Gastroesophageal sphincter (tissue), 3 donors: ENCODE measurements at regions not wholly inside any gene's neighbourhood (a gene's known extent, or its start where the extent isn't known, plus 50 kb on each side); places are given as distances from the start of the nearest gene placed in this dataset.

Experiments
- EP300 ChIP-seq: sonication (generic); formaldehyde crosslinking; IDR thresholded peaks from one replicate; pipeline ENCODE4 v1.6.1; 2017; ENCODE audit warnings: antibody characterized with exemption, mild to moderate bottlenecking
- POLR2A ChIP-seq, 2 donors: fragments of 450-650 bp; IDR thresholded peaks; one replicate each; pipeline ENCODE4 v1.6.1; 2017; ENCODE audit warnings: antibody characterized with exemption in 2 of 2, mild to moderate bottlenecking in 2 of 2, moderate library complexity in 1 of 2
- POLR2AphosphoS5 ChIP-seq: sonication (generic); formaldehyde crosslinking; IDR thresholded peaks from one replicate; pipeline ENCODE4 v1.6.1; 2017; ENCODE audit warnings: antibody characterized with exemption
- TF ChIP-seq, protein P1 (sequence below), 4 experiments: fragments of 200-600 bp in 2 of 4; fragments of 450-650 bp in 2 of 4; sonication (generic) in 1 of 4; IDR thresholded peaks; one replicate each; pipeline ENCODE4 v1.5.1; 2017 to 2019; ENCODE audit warnings: antibody characterized with exemption in 4 of 4, mild to moderate bottlenecking in 2 of 4, moderate library complexity in 2 of 4

DNA sequence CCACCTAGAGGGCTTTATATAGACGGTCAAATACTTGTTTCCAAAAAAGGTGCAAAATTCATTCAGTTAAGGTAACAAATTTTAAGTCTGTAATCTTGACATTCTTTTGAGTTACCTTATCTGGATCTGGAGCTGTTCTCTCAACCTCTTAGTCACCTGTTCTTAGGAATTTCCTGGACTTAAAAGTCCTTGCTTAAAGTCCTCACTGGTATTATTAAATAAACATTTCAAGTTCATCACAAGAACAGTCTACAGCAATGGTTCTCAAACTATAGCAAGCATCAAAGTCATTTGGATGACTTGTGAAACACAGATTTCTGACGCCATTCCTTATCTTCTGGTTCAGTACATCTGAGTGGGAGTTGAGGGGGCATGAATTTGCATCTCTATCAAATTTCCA, 122.9 kb upstream of the GOLIM4 start:
- TF ChIP-seq, protein P1, sequence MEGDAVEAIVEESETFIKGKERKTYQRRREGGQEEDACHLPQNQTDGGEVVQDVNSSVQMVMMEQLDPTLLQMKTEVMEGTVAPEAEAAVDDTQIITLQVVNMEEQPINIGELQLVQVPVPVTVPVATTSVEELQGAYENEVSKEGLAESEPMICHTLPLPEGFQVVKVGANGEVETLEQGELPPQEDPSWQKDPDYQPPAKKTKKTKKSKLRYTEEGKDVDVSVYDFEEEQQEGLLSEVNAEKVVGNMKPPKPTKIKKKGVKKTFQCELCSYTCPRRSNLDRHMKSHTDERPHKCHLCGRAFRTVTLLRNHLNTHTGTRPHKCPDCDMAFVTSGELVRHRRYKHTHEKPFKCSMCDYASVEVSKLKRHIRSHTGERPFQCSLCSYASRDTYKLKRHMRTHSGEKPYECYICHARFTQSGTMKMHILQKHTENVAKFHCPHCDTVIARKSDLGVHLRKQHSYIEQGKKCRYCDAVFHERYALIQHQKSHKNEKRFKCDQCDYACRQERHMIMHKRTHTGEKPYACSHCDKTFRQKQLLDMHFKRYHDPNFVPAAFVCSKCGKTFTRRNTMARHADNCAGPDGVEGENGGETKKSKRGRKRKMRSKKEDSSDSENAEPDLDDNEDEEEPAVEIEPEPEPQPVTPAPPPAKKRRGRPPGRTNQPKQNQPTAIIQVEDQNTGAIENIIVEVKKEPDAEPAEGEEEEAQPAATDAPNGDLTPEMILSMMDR (IDR thresholded peaks at IDR 0.05), result no peak
- TF ChIP-seq POLR2A (IDR thresholded peaks at IDR 0.05) (no peak), POLR2AphosphoS5 (no peak), EP300 (no peak)
